HEK293 (cell line): ENCODE measurements at regions not wholly inside any gene's neighbourhood (a gene's known extent, or its start where the extent isn't known, plus 50 kb on each side); places are given as distances from the start of the nearest gene placed in this dataset.

Experiments used
- CTCF ChIA-PET: fragments of 350-600 bp; formaldehyde crosslinking; extraction: SDS; loops from one replicate; lab custom pipeline; 2021; ENCODE audit warnings: antibody characterized with exemption; lab: Yijun Ruan, JAX
- POLR2A ChIA-PET: fragments of 300-600 bp; formaldehyde crosslinking; extraction: SDS; loops from one replicate; lab custom pipeline; 2020; ENCODE audit warnings: antibody characterized with exemption, inconsistent platforms; lab: Yijun Ruan, JAX
- H3K27ac ChIP-seq: fragments of 200-500 bp; sonication (Bioruptor generic); 2 replicates; pipeline ENCODE4 v1.5.1; 2014; ENCODE audit warnings: low read depth, low read length, control low read depth, inconsistent platforms; ENCODE audit errors: extremely low read depth
- H3K36me3 ChIP-seq, 2 experiments: fragments of 200-500 bp in 1 of 2; sonication (Bioruptor generic) in 1 of 2; 1 replicate in 1 of 2; 2 replicates in 1 of 2; pipeline ENCODE4 v1.5.1; 2014 to 2017; ENCODE audit warnings: inconsistent platforms in 2 of 2, low read length in 2 of 2; ENCODE audit not compliant: control insufficient read depth in 2 of 2, insufficient read depth in 1 of 2
- H3K4me1 ChIP-seq: fragments of 200-500 bp; sonication (Bioruptor generic); 2 replicates; pipeline ENCODE4 v1.5.1; 2014; ENCODE audit warnings: mild to moderate bottlenecking, low read length, inconsistent platforms; ENCODE audit not compliant: control insufficient read depth, insufficient read depth
- H3K4me3 ChIP-seq: 2 replicates; pipeline ENCODE4 v1.5.1; 2011; ENCODE audit warnings: low read depth, mild to moderate bottlenecking, control low read depth, low read length, moderate library complexity
- H3K9me3 ChIP-seq: fragments of 200-500 bp; sonication (Bioruptor generic); 2 replicates; pipeline ENCODE4 v1.5.1; 2014; ENCODE audit warnings: low read depth, low read length, inconsistent platforms; ENCODE audit not compliant: control insufficient read depth, insufficient read depth
- HOXA7 ChIP-seq: sonication (generic); formaldehyde crosslinking; IDR thresholded peaks from 2 replicates; pipeline ENCODE4 v1.8.1; 2022; ENCODE audit warnings: missing genetic modification reagents, borderline replicate concordance
- KLF7 ChIP-seq: fragments of 450-650 bp; formaldehyde crosslinking; IDR thresholded peaks from 2 replicates; pipeline ENCODE4 v1.5.1; 2016; ENCODE audit warnings: missing biosample characterization, missing genetic modification characterization, borderline replicate concordance
- RBAK ChIP-seq: fragments of 450-650 bp; formaldehyde crosslinking; IDR thresholded peaks from 2 replicates; pipeline ENCODE4 v1.5.1; 2016; ENCODE audit warnings: missing biosample characterization, missing genetic modification characterization
- SCRT1 ChIP-seq: fragments of 450-650 bp; formaldehyde crosslinking; IDR thresholded peaks from 2 replicates; pipeline ENCODE4 v1.5.1; 2016; ENCODE audit warnings: missing biosample characterization, missing genetic modification characterization, borderline replicate concordance
- ZBTB1 ChIP-seq: fragments of 450-650 bp; formaldehyde crosslinking; IDR thresholded peaks from 2 replicates; pipeline ENCODE4 v1.5.1; 2016; ENCODE audit warnings: missing biosample characterization, missing genetic modification characterization
- ZBTB8A ChIP-seq: fragments of 450-650 bp; formaldehyde crosslinking; IDR thresholded peaks from 2 replicates; pipeline ENCODE4 v1.5.1; 2016; ENCODE audit warnings: missing biosample characterization, missing genetic modification characterization
- ZNF16 ChIP-seq: fragments of 450-650 bp; formaldehyde crosslinking; IDR thresholded peaks from 2 replicates; pipeline ENCODE4 v1.5.1; 2016; ENCODE audit warnings: low read depth, missing biosample characterization, missing genetic modification characterization
- ZNF202 ChIP-seq: fragments of 450-650 bp; formaldehyde crosslinking; IDR thresholded peaks from 2 replicates; pipeline ENCODE4 v1.5.1; 2016; ENCODE audit warnings: missing biosample characterization, missing genetic modification characterization, borderline replicate concordance
- ZNF24 ChIP-seq: fragments of 450-650 bp; formaldehyde crosslinking; IDR thresholded peaks from 2 replicates; pipeline ENCODE4 v1.5.1; 2016; ENCODE audit warnings: missing biosample characterization, missing genetic modification characterization
- ZNF248 ChIP-seq: fragments of 450-650 bp; formaldehyde crosslinking; IDR thresholded peaks from 2 replicates; pipeline ENCODE4 v1.5.1; 2017; ENCODE audit warnings: missing biosample characterization, missing genetic modification characterization
- ZNF302 ChIP-seq: fragments of 450-650 bp; formaldehyde crosslinking; IDR thresholded peaks from 2 replicates; pipeline ENCODE4 v1.5.1; 2016; ENCODE audit warnings: missing biosample characterization, missing genetic modification characterization, low read depth
- ZNF341 ChIP-seq: fragments of 450-650 bp; formaldehyde crosslinking; IDR thresholded peaks from 2 replicates; pipeline ENCODE4; 2016; ENCODE audit warnings: low read depth, missing biosample characterization, missing genetic modification characterization
- ZNF354C ChIP-seq: fragments of 450-650 bp; formaldehyde crosslinking; IDR thresholded peaks from 2 replicates; pipeline ENCODE4 v1.5.1; 2016; ENCODE audit warnings: missing biosample characterization, missing genetic modification characterization, low read depth, borderline replicate concordance
- ZNF555 ChIP-seq: fragments of 450-650 bp; formaldehyde crosslinking; conservative IDR thresholded peaks from 2 replicates; pipeline ENCODE4 v1.5.1; 2017; ENCODE audit warnings: missing biosample characterization, mild to moderate bottlenecking, missing genetic modification characterization, inconsistent platforms
- ZNF558 ChIP-seq: fragments of 450-650 bp; formaldehyde crosslinking; IDR thresholded peaks from 2 replicates; pipeline ENCODE4 v1.5.1; 2016; ENCODE audit warnings: missing biosample characterization, missing genetic modification characterization
- ZNF623 ChIP-seq: fragments of 450-650 bp; formaldehyde crosslinking; IDR thresholded peaks from 2 replicates; pipeline ENCODE4 v1.5.1; 2016; ENCODE audit warnings: missing biosample characterization, missing genetic modification characterization
- ZNF792 ChIP-seq: fragments of 450-650 bp; formaldehyde crosslinking; IDR thresholded peaks from 2 replicates; pipeline ENCODE4 v1.5.1; 2016; ENCODE audit warnings: missing biosample characterization, missing genetic modification characterization
- ZSCAN23 ChIP-seq: fragments of 450-650 bp; formaldehyde crosslinking; IDR thresholded peaks from 2 replicates; pipeline ENCODE4 v1.5.1; 2016; ENCODE audit warnings: missing biosample characterization, missing genetic modification characterization
- TF ChIP-seq, protein P1 (sequence below): fragments of 450-650 bp; formaldehyde crosslinking; IDR thresholded peaks from 2 replicates; pipeline ENCODE4 v1.5.1; 2016; ENCODE audit warnings: missing biosample characterization, missing genetic modification characterization
- TF ChIP-seq, protein P2 (sequence below): fragments of 450-650 bp; formaldehyde crosslinking; IDR thresholded peaks from 2 replicates; pipeline ENCODE4 v1.5.1; 2016; ENCODE audit warnings: missing biosample characterization, missing genetic modification characterization
- TF ChIP-seq, protein P3 (sequence below): fragments of 450-650 bp; formaldehyde crosslinking; conservative IDR thresholded peaks from 2 replicates; pipeline ENCODE4 v1.5.1; 2016; ENCODE audit warnings: low read depth, missing biosample characterization, missing genetic modification characterization
- TF ChIP-seq, protein P4 (sequence below): fragments of 450-650 bp; formaldehyde crosslinking; IDR thresholded peaks from 2 replicates; pipeline ENCODE4 v1.5.1; 2017; ENCODE audit warnings: missing biosample characterization, missing genetic modification characterization
- TF ChIP-seq, protein P5 (sequence below): fragments of 450-650 bp; IDR thresholded peaks from 2 replicates; pipeline ENCODE4 v1.5.1; 2018; ENCODE audit warnings: missing biosample characterization, mild to moderate bottlenecking, missing genetic modification characterization
- TF ChIP-seq, protein P6 (sequence below): fragments of 450-650 bp; formaldehyde crosslinking; IDR thresholded peaks from 2 replicates; pipeline ENCODE4 v1.5.1; 2016; ENCODE audit warnings: missing biosample characterization, missing genetic modification characterization

DNA sequence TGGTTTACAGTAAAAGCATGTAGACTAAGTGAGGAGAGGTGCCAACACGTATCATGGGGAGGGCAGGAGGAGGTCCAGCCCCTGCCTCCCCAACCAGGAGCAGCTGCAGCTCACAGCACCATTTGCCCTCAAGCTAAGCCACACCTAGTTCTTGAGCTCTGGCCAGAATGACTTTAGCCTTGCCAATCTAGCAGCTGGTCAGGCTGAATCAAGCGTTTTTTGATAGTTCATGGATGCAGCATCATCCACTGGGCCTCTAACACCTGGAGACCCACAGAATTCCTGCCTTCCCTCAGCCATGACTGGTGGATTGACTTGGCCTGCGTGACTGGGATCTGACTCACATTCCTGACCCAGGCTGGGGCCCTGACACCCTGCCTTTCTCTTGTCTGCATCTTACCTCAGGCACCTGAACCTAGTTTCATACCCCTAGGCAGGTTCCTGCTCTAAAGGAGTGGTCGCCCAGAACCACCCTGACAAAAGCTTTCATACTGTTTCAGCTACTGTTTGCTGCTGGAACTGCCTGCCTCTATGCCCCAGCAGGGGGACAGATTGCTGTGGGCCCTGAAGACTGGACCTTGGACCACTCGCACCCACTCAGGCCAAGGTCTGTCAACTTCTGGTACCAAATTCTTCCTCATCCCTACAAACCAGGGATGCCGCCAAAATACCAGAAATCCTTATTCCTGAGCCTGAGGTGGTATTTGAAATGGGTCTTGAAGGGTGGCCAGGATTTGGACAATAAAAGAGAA, 122.3 kb downstream of the QRSL1 start:
- Histone ChIP-seq H3K36me3 (no peaks in the 10 kb centered on the region), H3K9me3 (no peaks in the 10 kb centered on the region), H3K27ac (no peak overlapping the region), H3K4me3 (no peak overlapping the region), H3K4me1 (0 out of 2 replicates have a peak, but pooled peaks cover 2% of the 10 kb centered on the region)
- TF ChIP-seq KLF7 (tag by site-specific recombination) (no peak), ZNF341 (tag by site-specific recombination) (no peak), ZBTB1 (no peak), ZNF558 (tag by site-specific recombination) (no peak), ZNF354C (tag by site-specific recombination) (no peak), ZSCAN23 (no peak), ZNF302 (no peak), ZBTB8A (tag by site-specific recombination) (no peak), ZNF202 (tag by site-specific recombination) (no peak), RBAK (no peak), ZNF792 (tag by site-specific recombination) (no peak), HOXA7 (no peak), ZNF248 (no peak)
- TF ChIP-seq, protein P1, sequence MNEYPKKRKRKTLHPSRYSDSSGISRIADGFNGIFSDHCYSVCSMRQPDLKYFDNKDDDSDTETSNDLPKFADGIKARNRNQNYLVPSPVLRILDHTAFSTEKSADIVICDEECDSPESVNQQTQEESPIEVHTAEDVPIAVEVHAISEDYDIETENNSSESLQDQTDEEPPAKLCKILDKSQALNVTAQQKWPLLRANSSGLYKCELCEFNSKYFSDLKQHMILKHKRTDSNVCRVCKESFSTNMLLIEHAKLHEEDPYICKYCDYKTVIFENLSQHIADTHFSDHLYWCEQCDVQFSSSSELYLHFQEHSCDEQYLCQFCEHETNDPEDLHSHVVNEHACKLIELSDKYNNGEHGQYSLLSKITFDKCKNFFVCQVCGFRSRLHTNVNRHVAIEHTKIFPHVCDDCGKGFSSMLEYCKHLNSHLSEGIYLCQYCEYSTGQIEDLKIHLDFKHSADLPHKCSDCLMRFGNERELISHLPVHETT (tag by site-specific recombination): no peak
- TF ChIP-seq, protein P2, sequence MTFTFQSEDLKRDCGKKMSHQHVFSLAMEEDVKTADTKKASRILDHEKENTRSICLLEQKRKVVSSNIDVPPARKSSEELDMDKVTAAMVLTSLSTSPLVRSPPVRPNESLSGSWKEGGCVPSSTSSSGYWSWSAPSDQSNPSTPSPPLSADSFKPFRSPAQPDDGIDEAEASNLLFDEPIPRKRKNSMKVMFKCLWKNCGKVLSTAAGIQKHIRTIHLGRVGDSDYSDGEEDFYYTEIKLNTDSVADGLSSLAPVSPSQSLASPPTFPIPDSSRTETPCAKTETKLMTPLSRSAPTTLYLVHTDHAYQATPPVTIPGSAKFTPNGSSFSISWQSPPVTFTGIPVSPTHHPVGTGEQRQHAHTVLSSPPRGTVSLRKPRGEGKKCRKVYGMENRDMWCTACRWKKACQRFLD (tag by site-specific recombination): no peak
- TF ChIP-seq, protein P3, sequence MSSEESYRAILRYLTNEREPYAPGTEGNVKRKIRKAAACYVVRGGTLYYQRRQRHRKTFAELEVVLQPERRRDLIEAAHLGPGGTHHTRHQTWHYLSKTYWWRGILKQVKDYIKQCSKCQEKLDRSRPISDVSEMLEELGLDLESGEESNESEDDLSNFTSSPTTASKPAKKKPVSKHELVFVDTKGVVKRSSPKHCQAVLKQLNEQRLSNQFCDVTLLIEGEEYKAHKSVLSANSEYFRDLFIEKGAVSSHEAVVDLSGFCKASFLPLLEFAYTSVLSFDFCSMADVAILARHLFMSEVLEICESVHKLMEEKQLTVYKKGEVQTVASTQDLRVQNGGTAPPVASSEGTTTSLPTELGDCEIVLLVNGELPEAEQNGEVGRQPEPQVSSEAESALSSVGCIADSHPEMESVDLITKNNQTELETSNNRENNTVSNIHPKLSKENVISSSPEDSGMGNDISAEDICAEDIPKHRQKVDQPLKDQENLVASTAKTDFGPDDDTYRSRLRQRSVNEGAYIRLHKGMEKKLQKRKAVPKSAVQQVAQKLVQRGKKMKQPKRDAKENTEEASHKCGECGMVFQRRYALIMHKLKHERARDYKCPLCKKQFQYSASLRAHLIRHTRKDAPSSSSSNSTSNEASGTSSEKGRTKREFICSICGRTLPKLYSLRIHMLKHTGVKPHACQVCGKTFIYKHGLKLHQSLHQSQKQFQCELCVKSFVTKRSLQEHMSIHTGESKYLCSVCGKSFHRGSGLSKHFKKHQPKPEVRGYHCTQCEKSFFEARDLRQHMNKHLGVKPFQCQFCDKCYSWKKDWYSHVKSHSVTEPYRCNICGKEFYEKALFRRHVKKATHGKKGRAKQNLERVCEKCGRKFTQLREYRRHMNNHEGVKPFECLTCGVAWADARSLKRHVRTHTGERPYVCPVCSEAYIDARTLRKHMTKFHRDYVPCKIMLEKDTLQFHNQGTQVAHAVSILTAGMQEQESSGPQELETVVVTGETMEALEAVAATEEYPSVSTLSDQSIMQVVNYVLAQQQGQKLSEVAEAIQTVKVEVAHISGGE (tag by site-specific recombination): no peak
- TF ChIP-seq, protein P4, sequence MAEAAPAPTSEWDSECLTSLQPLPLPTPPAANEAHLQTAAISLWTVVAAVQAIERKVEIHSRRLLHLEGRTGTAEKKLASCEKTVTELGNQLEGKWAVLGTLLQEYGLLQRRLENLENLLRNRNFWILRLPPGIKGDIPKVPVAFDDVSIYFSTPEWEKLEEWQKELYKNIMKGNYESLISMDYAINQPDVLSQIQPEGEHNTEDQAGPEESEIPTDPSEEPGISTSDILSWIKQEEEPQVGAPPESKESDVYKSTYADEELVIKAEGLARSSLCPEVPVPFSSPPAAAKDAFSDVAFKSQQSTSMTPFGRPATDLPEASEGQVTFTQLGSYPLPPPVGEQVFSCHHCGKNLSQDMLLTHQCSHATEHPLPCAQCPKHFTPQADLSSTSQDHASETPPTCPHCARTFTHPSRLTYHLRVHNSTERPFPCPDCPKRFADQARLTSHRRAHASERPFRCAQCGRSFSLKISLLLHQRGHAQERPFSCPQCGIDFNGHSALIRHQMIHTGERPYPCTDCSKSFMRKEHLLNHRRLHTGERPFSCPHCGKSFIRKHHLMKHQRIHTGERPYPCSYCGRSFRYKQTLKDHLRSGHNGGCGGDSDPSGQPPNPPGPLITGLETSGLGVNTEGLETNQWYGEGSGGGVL: no peak
- ChIA-PET POLR2A (no interaction called here), CTCF (interaction anchor here (0.5 to 0.6 kb wide), 2 partner anchors 37 to 222 kb away, joined by 3 read pairs; no protein-coding TSS in a partner anchor)

DNA sequence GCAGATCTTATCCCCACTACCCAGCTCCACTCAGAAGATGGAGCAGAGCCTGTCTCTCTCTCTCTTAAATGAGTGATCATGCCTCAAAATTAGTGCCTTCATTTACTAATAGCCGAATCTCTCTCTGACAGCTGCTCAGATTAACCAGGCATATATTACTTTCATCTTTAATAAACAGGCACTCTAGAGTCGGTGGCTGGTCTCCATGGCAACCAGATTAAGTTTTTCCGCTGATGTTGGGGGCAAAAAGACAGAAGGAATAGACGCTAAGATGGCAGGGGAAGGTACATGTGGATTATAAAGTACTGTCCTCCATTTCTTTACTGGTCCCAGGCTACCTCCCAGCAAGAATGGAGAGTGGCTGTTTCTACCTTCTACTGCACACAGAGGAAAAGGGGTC, 121.6 kb downstream of the QRSL1 start:
- Histone ChIP-seq H3K4me1 (peaks cover 8% of the 10 kb centered on the region), H3K27ac (no peak overlapping the region), H3K36me3 (no peaks in the 10 kb centered on the region), H3K9me3 (no peaks in the 10 kb centered on the region), H3K4me3 (no peak overlapping the region)
- POLR2A ChIA-PET: no interaction called here
- CTCF ChIA-PET: no interaction called here
- TF ChIP-seq, protein P5, sequence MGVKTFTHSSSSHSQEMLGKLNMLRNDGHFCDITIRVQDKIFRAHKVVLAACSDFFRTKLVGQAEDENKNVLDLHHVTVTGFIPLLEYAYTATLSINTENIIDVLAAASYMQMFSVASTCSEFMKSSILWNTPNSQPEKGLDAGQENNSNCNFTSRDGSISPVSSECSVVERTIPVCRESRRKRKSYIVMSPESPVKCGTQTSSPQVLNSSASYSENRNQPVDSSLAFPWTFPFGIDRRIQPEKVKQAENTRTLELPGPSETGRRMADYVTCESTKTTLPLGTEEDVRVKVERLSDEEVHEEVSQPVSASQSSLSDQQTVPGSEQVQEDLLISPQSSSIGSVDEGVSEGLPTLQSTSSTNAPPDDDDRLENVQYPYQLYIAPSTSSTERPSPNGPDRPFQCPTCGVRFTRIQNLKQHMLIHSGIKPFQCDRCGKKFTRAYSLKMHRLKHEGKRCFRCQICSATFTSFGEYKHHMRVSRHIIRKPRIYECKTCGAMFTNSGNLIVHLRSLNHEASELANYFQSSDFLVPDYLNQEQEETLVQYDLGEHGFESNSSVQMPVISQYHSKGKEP: no peak
- TF ChIP-seq ZNF16 (tag by site-specific recombination) (no peak), ZNF24 (tag by site-specific recombination) (no peak), SCRT1 (tag by site-specific recombination) (no peak), ZNF555 (tag by site-specific recombination) (no peak), ZNF623 (tag by site-specific recombination) (no peak)
- TF ChIP-seq, protein P6, sequence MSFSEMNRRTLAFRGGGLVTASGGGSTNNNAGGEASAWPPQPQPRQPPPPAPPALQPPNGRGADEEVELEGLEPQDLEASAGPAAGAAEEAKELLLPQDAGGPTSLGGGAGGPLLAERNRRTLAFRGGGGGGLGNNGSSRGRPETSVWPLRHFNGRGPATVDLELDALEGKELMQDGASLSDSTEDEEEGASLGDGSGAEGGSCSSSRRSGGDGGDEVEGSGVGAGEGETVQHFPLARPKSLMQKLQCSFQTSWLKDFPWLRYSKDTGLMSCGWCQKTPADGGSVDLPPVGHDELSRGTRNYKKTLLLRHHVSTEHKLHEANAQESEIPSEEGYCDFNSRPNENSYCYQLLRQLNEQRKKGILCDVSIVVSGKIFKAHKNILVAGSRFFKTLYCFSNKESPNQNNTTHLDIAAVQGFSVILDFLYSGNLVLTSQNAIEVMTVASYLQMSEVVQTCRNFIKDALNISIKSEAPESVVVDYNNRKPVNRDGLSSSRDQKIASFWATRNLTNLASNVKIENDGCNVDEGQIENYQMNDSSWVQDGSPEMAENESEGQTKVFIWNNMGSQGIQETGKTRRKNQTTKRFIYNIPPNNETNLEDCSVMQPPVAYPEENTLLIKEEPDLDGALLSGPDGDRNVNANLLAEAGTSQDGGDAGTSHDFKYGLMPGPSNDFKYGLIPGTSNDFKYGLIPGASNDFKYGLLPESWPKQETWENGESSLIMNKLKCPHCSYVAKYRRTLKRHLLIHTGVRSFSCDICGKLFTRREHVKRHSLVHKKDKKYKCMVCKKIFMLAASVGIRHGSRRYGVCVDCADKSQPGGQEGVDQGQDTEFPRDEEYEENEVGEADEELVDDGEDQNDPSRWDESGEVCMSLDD (tag by site-specific recombination): no peak
